ENCODE measurements at regions not wholly inside any gene's neighbourhood (a gene's known extent, or its start where the extent isn't known, plus 50 kb on each side); places are given as distances from the start of the nearest gene placed in this dataset.

DNA sequence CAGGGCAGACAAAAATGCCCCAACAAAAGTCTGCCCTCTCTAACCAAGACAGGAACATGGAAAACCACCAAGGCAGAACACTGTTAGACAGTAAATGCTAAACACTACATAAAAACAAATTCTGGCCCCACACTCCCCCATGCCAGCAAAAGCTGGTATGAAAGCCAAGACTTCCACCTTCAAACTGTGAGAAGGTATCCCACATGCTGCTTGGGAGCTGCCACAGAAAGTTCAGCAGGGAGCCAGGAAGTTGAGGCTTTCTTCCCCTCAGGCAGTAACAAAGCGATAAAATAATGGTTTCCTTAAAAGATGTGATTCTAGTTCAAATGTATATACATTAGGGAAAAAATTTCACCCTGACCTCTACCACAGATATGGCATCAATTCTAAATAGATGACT, 770.4 kb upstream of the NDST4 start:
- Histone ChIP-seq H4K91ac (ENCODE audit: insufficient read length, low read depth, low read length) (no peak overlapping the region), H4K20me1 (ENCODE audit: control insufficient read depth, insufficient read depth, insufficient read length) (no peaks in the 10 kb centered on the region), H4K5ac (ENCODE audit: insufficient read length, low read depth, low read length) (no peak overlapping the region), H3K4me2 (ENCODE audit: insufficient read depth, insufficient read length, low read length) (no peak overlapping the region), H2BK15ac (ENCODE audit: low read depth, low read length) (no peak overlapping the region), H2BK12ac (ENCODE audit: insufficient read length, low read depth, low read length) (no peak overlapping the region), H3K4ac (ENCODE audit: low read depth, low read length) (no peak overlapping the region), H3T11ph (ENCODE audit: low read length) (no peak overlapping the region), H3K79me1 (ENCODE audit: insufficient read depth, low read depth, low read length, poor library complexity, severe bottlenecking) (no peaks in the 10 kb centered on the region), H2BK5ac (ENCODE audit: insufficient read length, low read length) (no peak overlapping the region), H3K9ac (ENCODE audit: extremely low read depth, insufficient read length, low read length) (no peak overlapping the region), H2AK5ac (ENCODE audit: insufficient read length, low read length) (no peak overlapping the region), H4K8ac (replicated peaks; ENCODE audit: insufficient read length, low read depth, low read length) (no peak overlapping the region), H3K18ac (ENCODE audit: insufficient read length, low read depth, low read length) (no peak overlapping the region), H2AFZ (ENCODE audit: low read length) (no peak overlapping the region), H3K27ac (ENCODE audit: insufficient read length, low read depth, low read length) (no peak overlapping the region), H3K27me3 (ENCODE audit: insufficient read depth, low read length) (no peaks in the 10 kb centered on the region), H3K79me2 (ENCODE audit: insufficient read depth, low read length) (no peaks in the 10 kb centered on the region), H3K4me1 (ENCODE audit: insufficient read depth, low read length) (no peaks in the 10 kb centered on the region), H3K56ac (ENCODE audit: insufficient read length, low read depth, low read length) (no peak overlapping the region), H3K23ac (ENCODE audit: insufficient read length, low read depth, low read length) (no peak overlapping the region), H2BK20ac (ENCODE audit: low read depth, low read length, poor library complexity, severe bottlenecking) (no peak overlapping the region), H3K14ac (ENCODE audit: insufficient read depth, low read length) (no peak overlapping the region), H2BK120ac (ENCODE audit: low read depth, low read length, poor library complexity, severe bottlenecking) (no peak overlapping the region), H3K23me2 (ENCODE audit: insufficient read length, low read depth, low read length, poor library complexity, severe bottlenecking) (no peaks in the 10 kb centered on the region), H3K9me3 (ENCODE audit: control insufficient read depth, low read depth, low read length) (no peaks in the 10 kb centered on the region)
- Mint-ChIP-seq H3K9me3 (no peaks in the 10 kb centered on the region), H3K27me3 (ENCODE audit: low read depth) (no peaks in the 10 kb centered on the region), H3K4me3 (no peak overlapping the region), H3K27ac (no peak overlapping the region), H3K4me1 (peaks cover 0 to 5% of the 10 kb centered on the region in 2 experiments; a peak in 2 of 4 replicates), H3K36me3 (ENCODE audit: insufficient read depth in 1 of 3, low read depth in 3 of 3) (no peaks in the 10 kb centered on the region; a peak in 1 of 7 replicates)
- no CpG with 5 or more reads among the region's 1 CpG for WGBS (ENCODE audit: extremely low coverage, insufficient read length, low lambda C conversion rate)
- TF ChIP-seq, protein P1, sequence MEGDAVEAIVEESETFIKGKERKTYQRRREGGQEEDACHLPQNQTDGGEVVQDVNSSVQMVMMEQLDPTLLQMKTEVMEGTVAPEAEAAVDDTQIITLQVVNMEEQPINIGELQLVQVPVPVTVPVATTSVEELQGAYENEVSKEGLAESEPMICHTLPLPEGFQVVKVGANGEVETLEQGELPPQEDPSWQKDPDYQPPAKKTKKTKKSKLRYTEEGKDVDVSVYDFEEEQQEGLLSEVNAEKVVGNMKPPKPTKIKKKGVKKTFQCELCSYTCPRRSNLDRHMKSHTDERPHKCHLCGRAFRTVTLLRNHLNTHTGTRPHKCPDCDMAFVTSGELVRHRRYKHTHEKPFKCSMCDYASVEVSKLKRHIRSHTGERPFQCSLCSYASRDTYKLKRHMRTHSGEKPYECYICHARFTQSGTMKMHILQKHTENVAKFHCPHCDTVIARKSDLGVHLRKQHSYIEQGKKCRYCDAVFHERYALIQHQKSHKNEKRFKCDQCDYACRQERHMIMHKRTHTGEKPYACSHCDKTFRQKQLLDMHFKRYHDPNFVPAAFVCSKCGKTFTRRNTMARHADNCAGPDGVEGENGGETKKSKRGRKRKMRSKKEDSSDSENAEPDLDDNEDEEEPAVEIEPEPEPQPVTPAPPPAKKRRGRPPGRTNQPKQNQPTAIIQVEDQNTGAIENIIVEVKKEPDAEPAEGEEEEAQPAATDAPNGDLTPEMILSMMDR (conservative IDR thresholded peaks at IDR 0.05) = no peak
- DNase-seq = no peak
